Right kidney (tissue), 1 donor: ENCODE measurements at regions not wholly inside any gene's neighbourhood (a gene's known extent, or its start where the extent isn't known, plus 50 kb on each side); places are given as distances from the start of the nearest gene placed in this dataset.

ENCODE experiments used
- DNase-seq: peaks from one replicate; pipeline ENCODE4 v3.0.0-alpha.2; 2016

DNA sequence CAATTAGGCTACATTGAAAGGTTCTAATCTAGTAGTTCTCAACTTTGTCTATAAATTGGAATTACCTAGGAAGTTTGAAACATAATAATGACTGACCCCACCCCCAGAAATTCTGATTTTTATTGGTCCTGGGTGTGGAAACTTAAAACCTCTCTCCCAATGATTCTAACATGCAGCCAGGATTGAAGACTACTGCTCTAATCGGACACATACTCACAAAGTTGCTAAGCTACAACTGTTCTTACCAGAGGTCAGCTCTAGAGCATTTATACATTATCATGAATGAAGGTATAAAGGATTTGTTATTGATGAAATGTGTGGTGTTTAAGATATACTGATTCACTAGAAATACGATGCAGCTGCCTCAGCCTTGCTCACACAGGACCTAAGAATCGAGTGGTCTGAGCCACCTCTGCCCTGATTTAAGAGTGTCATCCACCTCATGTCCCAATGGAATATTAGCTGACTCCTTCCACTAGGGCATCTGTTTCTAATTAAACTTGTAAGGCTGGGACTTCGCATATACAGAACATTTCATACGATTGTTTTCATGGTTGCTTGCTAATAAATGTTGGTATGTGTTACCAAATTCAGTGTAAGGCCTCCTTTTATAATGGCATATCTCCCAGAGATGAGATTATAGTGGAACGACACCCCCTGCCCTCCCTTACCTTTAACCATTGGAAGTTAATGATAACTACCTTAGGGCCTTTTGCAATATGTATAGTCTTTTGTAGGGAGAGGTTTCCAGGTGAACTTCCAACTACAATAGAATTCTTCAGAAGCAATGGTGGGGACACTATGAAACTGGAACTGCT lies 410.8 kb upstream of the PDE3A start:
- DNase-seq: no peak

DNA sequence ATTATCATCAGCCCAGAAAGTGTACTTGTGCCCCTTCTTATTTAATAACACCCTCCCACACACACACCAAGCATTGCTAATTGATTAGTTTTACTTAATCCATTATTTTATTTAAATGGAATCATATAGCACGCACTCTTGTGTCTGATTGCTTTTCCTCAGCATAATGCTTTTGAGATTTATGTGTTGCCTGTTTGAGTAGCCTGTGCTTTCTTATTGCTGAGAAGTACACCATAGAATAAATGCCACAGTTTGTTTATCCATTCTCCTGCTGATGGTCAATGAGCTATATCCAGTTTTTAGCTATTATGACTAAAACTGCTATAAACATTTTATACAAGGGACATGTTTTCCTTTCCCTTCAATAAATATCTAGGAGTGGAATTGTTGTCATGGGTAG lies 409.9 kb upstream of the PDE3A start:
- DNase-seq: no peak

DNA sequence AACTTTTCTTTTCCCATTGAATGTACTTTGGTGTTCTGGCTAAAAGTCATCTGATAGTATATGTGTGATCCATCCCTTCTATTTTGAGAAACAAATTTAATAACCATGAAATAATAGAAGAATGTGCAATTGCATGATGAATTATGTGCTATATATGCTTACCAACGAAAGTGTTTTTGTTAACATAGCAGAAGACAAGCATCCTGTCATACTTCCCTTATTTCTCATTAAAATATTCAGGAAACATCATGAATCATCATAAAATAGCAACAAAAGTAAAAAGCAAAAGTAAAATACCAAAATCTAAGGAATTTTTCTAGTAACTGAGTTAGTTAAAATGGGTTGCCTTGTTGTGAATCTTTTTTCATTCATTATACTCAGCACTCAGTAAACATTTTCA lies 409.0 kb upstream of the PDE3A start:
- DNase-seq: no peak

DNA sequence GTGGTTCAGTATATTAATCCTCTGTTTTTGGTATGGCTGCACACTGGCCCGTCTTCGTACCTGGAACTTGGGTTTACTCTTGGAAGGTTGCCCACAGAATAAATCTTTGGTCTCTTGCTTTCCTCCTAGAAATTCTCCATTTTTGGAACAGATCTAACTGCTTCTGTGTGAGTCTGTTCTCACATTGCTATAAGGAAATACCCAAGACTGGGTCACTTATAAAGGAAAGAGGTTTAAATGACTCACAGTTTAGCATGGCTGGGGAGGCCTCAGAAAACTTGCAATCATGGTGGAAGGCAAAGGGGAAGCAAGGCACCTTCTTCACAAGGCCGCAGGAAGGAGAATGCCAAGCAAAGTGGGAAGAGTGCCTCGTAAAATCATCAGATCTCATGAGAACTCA lies 407.8 kb upstream of the PDE3A start:
- DNase-seq: no peak

DNA sequence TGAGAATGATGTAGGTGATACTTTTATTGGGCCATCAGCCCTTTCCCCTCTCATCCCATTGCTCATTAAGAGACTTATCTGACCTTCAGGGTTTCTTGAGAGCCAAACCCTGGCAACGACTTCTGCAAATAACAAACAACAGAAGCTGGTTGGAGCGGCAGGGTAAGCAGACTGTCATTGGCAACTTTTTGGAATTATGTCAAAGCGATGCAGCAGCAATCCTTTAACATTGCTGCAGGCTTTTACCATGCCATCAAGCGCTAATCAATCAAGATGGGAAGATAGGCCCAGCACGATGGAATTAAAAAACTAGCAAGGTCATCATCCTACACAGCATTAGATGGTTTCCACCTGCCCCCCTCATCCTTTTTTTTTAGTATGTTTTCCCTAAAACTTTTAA lies 406.1 kb upstream of the PDE3A start:
- DNase-seq: no peak

DNA sequence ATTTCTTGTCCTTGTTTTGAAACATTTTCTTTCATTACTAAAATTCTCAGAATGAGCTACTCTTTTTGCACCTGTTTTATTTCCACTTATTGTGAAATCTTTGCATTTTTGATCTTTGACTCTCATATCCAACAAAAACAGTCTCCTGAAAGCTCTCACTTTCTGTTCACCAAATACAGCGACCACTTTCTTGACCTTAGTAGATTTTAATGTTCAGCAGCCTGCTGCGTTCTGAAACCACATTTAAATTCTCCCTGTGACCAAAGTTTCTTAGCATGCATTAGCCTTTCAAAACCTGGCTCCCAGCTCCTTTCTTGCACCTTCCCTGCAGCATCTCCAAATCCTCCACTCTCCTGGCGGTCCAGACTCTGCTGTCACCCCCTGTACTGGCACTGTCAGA lies 404.4 kb upstream of the PDE3A start:
- DNase-seq: no peak

DNA sequence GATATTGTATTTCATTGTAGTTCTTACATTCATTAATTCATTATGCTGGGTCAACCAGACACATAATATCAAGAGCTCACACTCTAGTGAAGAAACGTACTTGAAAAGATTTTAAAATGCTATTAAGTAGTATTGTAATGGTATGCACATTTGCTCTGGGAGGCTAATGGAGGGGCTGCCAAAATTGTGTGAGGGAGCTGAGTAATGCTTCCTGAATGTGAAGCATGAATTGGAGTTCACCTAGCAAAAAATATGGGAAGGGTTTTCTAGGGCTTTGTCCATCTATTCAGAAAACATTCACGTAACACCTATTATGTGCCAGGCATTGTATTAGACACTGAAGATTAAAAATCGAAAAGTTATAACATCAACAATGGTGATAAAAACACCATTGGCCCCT lies 403.8 kb upstream of the PDE3A start:
- no peak for DNase-seq

DNA sequence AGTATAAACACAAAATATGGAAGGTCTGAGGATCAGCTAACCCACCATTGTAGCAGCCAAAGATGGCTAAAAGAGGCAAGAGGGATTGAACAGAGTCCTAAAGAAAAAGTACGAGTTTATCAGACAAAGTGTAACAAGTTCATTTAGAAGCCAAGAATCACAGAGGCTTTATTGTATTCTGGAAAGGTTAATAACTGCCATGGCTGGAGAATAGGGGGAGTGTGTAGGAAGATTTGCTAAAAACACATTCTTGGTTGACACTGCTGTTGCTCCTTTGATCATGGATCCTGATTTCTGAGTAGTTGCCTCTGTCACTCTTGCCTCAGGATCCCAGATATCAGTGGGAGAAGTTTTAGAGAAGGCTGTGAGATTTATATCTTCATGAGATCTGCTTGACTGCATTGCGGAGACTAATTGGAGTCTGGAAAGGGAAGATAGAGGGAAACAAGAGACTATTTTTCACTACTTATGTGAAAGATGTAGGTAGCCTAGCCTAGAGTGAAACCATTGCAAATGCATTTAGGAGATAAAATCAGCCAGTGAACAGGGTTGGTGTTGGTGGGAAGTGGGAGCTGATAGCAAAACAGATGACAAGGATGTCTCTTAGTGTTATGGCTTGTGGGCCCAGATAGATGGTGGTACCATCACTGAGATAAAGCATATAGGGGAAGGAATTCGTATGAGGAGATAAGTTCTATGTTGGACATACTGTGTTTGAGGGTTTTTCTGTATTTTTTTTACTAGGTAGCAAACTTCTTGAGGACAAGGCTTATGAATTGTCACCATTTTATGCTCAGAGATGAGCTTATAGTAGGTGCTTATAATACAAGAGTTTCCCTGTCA lies 402.9 kb upstream of the PDE3A start:
- DNase-seq: peak; percentile 35

DNA sequence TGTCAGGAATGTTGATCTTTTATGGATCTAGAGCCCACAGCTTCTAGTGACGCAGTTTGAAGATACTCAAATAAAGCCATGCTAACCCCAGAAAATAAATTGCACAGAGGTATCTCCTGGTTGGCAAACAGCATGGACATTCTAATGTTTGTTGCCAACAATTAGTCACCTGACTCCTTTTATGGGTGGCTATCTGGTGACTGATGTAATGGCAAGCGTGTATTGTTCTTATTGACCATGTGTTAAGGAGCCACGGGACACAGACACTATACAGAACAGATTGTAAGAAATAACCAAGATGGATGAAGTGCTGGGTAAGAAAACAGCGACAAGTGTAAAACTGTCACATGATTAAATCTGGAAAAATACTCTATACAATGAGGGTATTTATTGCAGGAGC lies 401.3 kb upstream of the PDE3A start:
- peak; percentile 17 for DNase-seq

DNA sequence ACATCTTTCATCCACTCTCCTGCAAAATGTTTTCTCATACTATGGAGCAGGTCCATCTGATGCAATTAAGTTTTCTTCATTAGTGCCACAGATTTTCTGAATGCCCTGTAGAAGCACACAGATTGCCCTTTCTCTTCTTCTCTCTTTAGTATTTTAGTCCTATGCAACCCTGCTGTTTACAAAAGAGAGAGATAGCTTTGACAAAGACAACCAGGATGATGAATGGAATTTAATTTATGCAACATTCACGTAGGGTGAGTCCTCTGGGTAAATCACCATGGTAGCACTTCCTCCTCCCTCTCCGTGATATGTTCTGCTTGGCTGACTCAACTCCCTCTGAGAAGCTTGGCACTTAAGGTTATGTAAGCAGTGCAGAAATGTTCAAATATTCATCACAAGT lies 400.9 kb upstream of the PDE3A start:
- peak; percentile 30 for DNase-seq

DNA sequence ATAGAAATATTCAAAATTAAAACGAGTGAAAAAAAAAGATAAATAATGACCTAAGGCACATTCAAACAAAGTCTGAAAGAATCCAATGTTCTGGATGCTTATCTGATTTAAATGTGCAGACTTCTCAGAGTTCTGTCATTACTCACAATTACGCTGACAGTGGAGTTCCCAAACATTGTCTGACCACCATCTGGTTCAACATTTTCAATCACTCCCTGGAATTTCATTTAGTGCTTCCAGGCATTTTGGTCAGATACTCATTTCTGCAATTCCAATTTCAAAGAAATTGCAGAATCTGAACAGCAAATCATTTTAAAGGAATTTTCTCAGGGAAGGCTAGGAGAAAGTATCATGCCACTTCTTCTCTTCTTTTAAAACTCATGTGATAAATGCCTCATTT lies 398.2 kb upstream of the PDE3A start:
- no peak for DNase-seq

DNA sequence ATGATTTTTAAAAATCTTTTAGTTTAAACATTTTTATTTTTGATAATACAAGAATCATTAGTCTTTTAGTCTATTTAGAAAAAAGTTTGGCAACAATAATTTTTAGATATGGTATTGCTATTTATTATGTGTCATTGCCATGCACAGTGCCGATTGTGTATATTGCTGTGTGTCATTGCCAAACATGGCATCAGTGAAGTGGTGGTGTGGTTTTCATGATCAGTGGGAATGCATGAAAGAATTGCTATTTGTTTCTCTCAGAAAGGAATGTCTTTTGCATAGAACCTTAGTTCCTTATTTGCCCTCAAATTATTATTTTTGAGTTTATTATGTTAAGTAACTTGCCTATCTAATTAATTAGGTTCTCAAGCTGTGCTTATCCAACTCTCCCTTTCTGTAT lies 397.5 kb upstream of the PDE3A start:
- no peak for DNase-seq

DNA sequence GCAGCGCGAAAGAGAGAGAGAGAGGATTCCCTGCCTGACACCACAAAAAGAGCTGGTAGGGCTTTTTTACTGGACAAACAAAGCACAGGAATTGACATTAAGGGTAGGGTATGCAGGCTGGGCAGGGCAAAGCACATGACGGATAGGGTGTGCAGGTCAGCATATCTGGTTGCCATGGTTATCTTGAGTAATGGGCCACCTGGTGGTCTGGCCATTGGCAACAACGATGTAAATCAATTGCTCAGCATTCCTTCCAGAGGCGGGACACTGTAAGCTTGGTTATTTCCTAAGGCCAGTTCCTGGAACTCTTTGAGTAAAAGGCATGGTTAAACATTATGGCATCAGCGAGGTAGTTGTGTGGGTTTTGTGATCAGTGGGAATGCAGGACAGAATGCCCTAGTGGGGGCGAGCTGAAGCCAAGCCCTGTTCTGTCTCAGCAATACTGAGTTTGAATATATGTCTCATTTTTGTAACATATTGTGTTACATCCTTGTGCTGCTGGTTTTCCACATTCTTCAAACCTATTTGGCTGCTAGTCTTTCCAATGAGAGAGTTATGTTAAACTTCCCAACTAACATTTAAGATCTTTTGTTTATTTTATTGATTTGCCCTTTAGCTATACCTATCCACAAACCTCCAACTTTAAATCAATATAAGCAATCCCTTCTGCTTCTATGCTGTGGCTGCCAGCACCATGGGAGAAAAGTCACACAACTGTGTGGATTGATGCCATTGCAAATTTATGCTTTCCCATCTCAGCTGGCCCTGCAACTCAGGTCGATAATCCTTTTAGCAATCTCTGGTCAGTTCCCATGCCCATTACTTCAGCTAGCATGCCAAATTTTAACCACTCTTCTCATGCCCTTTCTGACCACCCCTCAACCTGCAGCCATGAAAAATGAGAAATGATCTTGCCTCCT lies 396.7 kb upstream of the PDE3A start:
- DNase-seq: peak; percentile 34

DNA sequence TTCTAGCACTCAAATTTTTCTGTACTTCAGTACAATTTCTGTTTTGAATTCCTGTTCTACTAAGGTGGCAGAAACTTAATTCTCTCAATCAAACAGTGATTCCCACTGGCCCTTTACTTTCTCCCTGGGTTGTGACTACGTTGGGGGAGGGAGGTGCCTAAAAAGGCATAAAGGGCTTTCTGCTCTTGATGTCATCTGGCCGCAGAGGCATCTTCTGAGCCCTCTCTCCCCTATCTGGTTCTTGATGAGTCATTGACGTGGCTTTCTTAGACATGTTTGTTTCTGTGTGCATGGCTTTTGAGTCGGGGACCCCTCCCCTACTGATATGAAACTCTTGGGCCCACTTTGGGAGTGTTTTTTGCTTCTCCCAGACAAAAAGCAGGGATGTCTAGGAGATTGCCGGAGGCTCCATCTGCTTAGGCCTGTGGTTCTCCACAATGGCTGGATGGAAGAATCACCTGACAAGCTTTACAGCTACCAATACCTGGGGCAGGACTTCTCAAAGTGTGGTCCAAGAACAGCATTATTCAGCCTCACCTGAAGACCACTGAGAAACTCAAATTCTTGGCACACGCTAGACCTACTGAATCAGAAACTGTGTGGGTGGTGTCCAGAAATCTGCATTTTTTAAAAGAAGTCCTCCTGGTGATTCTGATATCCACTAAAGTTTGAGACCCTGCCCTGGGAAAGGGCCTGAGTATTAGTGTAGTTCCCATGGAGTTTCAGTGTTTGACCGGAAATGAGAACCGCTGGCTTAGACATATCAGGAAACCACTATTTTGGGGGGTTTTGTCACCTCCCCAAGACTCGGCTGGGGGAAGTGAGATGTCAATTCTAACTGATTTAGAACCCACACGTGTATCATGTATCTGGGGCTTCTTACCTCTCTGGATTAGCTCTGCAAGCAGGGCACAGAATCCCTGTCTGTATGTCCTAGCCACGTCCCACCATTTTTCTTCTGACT lies 395.7 kb upstream of the PDE3A start:
- no peak for DNase-seq

DNA sequence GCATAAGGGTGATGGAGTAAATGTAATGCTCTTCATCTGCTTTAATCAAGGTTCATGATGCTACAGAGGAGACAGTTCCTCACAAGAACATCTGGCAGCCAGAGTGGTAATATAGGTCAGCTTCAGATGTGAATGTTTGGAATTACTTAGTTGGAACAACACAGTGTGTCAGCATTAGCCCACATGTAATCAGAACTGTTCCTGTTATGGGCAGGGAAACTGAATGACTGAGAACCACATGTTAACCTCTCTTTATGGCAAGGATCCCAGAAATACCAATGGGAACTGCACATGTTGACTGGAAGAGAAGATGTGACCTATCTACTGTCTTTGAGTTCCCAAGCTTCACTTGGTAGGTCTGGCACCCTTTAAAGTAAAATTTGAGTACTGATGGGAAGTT lies 390.1 kb upstream of the PDE3A start:
- DNase-seq: no peak

DNA sequence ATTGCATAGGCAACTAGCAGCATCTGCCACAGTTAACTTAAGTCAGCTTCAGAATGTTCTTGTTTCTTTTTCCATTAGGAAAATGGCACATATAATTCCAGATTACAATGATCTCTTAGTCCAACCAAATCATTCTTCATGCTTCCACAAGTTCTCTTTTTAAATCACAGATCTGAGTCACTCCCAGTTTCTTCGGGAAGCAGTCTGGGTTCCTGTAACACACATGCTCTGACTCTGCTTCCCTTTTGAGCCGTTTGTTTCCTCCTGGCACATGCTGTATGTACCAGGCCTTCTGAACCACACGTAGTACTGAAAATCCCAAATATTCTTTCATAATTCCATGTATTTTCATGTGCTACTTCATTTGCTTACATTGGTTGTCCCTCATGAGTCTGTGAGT lies 388.8 kb upstream of the PDE3A start:
- DNase-seq: no peak

DNA sequence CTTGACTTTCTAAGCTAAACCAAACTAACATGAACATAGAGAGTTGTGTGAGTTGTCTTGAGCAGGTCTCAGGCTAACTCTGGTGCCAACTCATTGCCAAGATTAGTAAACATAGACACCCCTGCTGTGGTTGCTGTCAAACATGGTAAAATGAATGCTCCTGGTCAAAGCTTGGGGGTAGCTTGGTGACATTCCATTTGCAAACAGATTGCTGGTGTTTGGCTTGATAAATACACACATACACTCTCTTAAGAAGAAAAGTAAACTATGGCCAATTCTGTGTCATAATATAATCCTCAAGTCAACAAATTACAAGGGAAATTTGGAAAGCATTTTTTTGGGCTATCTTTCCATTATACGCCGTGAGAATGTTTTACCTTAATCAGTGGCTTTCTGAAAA lies 386.4 kb upstream of the PDE3A start:
- DNase-seq: no peak

DNA sequence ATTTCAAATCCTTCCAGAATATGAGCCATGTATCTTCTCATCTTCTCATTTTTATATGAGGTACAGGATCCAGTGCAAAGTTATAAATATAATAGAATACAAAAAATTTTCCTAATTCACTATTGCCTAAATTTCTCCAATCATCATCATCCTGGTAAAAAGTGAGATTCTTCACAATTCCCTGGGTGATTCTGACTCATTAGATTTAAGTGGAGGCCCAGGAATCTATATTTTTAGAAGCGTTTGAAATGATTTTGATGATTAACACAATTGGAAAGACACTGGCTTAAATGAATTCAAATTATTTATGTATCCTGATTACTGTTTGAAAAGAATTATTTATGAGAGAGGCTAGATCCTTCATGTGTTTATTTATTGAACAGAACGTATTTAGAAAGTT lies 380.3 kb upstream of the PDE3A start:
- DNase-seq: no peak

DNA sequence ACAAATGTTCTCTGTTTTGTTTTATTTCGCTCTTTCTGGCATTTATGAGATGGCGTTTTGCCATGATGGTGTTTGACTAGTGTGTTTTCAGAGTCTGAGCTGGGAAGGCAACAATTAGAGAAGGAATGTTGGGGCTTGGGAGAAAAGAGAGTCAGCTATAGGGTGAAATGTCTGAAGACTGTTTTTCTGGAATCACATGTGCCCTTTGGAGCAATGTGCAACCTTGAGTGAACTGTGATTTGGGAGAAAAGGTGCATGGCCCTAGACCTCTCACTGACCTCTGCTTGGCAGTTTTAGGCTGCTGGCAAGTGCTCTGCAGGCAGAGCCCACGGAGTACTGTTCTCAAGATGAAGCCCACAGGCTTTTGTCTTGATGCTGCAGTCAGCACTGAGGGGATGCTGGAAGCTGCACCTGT lies 379.9 kb upstream of the PDE3A start:
- no peak for DNase-seq

DNA sequence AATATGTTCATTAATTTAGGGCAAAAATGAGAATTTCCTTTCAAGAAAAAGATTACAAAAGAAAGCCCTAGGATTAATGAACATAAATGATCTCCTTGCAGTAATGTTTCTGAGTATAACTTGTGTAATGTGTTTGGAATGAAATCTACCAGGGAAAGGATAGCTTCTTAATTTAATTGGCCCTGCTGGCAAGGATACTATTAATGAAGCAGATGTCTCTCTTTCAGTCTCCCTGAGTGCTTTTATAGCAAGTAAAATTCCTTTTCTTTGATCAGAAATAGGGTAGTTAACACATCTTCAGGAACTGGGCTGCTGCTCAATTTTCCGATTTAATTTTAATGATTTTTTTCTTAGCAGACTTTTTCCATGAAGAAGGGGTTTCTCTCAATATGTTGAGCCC lies 379.4 kb upstream of the PDE3A start:
- no peak for DNase-seq

DNA sequence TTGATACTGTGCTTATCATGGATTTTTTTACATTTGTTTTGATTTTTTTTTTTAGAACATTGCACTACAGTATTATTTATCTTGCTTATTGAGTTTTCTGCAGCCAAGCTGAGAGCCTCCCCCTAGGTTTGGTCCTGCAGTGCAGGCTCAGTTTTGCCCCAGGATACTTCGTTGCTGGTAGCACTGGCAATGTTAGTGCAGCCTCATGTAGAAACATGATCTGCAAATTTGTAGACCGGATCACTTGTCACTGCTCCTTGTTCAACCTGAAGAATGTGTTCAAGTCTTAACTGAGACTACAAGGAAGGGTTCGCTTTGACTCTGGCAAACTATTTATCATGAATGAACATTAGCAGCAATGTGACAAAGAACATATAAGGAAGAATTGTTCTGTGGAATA lies 377.2 kb upstream of the PDE3A start:
- DNase-seq: no peak

DNA sequence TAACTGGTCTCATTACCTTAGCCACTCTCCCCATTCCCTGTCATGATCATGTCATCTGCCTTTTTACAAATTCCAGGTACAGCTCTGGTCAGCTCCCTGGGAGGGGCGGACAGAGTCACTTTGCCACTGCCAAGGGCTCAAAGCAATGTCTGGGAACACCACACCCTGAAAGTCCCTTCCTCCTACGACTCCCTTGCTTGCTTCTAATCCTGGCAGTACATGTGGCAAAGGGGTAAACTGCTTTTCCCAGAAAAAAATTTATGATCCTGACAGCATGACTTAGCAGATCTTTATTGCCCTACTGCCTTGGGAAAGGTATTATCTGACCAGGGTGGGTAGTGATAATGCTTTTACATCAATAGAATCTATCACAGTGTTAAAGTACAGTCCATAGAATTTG lies 376.0 kb upstream of the PDE3A start:
- DNase-seq: no peak
